CD4-positive, alpha-beta T cell treated with Interleukin-4 for 1 hour (primary cell): ENCODE measurements at regions not wholly inside any gene's neighbourhood (a gene's known extent, or its start where the extent isn't known, plus 50 kb on each side); places are given as distances from the start of the nearest gene placed in this dataset.

Source experiments
- DNase-seq, 2 donors: peaks; one replicate each; pipeline ENCODE4 v3.0.0-alpha.2; 2020 to 2022

DNA sequence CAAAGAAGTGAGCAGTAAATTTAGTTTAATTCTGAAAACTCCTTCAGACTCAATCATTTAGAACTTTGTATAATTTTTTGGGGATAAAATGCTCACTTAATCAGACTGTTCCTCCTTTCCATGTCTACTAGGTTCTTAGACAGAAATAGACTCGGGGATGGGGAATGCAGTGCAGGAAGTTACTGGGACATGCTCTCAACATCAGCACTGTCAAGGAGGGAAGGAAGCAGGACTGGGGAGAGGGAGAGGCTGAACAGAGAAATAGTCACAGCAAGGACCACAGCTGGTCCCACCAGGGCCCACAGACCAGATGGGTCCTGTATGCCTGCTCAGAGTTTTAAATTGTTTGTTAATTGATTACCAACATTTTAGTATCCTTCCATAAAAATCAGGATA lies 310.1 kb upstream of the MSX2 start:
- DNase-seq, result no peak

- no peak for DNase-seq
Observed at GRCh38 chr5:174418809-174419539, 305.4 kb upstream of the MSX2 start.

DNA sequence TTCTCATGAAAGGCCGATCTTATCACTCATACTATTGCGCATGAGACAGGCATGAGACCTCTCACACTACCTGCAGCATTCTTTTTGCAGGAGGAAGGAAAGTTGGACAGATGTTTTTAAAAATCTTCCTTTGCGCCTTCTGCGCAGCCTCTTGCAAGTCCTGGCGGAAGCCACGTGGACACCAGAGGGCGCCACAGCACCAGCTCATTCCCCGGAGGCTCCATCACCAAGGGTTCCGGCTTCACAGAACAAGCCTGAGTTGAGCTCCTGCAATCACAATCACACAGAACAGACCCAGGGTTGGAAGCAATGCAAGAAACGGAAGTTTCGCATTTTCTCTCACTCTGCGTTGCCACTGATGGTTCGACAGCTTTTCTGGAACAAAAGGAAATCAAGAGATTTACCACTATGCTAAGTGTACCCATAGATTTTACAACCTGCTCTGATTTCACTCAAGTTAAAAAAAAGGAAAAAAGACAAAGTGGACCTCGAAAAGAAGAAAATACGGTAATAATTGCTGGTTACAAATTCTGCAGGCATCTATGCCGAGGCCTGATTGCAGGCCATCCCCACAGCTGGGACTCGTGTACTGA lies 304.7 kb upstream of the MSX2 start:
- DNase-seq, result peak; percentile 67 to 75

DNA sequence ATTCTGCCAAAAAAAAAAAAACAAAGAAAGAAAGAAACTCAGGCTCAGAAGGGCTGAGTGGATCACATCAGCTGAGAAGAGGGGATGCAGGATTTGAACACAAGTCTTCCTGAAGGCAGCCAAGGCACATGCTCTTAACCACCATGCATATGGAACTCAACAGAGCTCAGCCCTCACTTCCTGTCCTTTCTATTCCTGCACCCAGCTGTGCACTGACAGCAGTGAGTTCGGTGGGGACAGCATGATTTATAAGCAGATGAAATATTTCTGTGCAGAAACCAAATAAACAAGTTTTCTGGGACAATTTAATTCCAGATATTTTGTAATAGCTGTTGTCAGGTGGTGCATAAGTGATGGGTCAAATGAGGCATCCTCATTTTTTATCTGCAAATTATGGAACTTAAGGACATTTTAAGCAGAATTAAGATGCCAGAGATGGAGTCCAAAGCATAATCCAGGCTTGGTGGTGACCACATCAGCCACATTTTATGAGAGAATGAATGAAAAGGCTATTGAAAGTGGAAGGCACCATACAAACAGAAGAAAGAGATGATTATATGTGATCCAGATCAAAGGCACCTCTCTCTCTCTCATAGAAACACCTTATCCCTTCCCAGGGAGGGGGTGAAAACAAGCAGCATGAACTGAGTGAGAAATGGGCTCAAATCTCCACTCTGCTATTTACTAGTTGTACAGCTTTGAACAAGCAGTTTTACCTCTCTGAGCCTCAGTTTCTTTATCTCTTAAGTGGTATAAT lies 303.6 kb upstream of the MSX2 start:
- no peak for DNase-seq

DNA sequence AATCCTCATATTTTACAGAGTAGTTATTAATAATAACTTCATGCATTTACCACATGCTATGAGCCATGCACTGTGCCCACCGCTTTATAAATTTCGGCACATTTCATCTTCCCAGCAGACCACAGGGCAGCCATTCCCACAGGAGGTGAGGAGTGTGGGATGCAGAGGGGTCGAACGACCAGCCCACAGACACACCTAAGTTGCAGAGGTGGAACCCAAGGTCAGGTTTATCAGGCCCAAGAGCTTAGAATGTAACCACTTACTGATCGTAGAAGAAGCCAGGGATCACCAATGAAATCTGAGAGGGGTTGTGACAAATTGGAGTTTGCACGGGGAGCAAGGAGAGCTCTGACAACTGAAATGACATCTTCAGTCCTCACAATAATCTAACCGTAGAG lies 303.0 kb upstream of the MSX2 start:
- no peak for DNase-seq

- DNase-seq, result no peak
Observed at GRCh38 chr5:174423558-174423957, 300.8 kb upstream of the MSX2 start.

- DNase-seq, result no peak
Observed at GRCh38 chr5:174424219-174425053, 299.9 kb upstream of the MSX2 start.

DNA sequence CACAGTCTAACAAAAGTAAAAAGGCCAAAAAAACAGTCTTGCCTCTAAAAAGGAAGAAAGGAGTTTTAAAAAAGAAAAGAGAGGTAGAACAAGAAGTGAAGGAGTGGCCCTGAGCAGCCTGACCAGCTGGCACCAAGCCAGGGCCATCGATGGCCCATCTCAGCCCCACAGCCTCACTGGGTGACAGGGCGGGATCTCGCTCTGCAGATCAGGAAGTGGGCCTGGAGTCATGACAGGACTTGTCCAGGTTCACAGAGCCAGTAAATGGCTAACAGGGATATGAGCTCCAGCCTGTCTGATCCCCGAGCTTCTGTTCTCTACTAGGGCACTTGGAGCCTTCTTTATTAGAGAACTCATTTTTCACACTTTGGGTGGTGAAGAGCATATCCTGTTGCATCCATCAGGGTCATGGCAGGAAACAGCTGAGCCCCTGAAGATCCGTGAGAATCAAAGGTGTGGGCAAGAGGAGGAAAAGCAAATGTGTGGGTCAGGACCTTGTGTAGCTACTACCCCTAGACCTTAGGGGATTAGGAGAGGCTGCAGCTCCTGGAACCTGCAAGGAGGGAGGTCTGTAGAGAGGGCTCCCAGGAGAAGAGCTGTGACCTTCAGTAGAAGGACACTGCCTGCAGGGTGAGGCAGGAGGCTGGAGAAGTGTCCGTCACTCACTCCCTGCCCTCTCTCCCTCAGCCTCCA lies 299.0 kb upstream of the MSX2 start:
- DNase-seq, result no peak

GRCh38 chr5:174425964-174426290 lies 298.5 kb upstream of the MSX2 start:
- DNase-seq, result no peak

DNA sequence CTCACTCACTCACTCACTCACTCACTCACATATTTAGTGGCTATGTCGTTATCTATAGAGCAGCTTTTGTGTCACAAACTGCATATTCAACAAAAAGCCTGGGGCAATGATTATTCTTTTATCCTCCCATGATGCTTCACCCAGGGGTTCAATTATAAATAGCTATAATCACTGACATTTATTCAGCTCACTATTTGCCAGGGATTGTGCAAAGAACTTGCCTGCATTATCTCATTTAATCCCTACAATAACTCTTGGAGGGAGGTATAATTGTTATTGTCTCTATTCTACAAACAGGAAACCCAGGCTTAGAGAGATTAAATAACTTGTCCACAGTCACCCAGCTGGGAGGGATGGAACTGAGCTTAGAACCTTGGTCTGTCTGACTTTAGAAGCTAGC lies 298.0 kb upstream of the MSX2 start:
- DNase-seq, result no peak

- DNase-seq, result no peak
Observed at GRCh38 chr5:174426851-174427250, 297.5 kb upstream of the MSX2 start.

- no peak for DNase-seq
Observed at GRCh38 chr5:174427304-174427703, 297.1 kb upstream of the MSX2 start.

- DNase-seq, result no peak
Observed at GRCh38 chr5:174428895-174429294, 295.5 kb upstream of the MSX2 start.

DNA sequence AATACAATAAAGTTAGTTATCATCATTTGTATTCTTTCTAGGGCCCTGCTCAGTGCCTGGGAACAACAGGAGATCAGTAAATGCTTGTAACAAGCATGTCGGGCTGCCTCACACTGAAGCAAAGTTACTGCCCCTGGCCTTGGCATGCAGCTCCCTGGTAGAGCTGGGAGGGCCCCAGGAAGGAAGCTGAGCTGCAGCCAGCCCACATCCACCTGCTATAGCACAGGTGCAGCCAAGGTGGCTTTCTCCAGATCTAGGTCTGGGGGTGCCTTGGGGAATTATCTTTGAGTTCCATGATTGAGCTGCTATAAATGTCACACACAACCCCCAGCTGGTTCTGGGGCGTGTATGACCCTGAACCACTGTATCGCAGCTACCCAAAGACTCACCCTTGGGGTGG lies 293.4 kb upstream of the MSX2 start:
- no peak for DNase-seq

DNA sequence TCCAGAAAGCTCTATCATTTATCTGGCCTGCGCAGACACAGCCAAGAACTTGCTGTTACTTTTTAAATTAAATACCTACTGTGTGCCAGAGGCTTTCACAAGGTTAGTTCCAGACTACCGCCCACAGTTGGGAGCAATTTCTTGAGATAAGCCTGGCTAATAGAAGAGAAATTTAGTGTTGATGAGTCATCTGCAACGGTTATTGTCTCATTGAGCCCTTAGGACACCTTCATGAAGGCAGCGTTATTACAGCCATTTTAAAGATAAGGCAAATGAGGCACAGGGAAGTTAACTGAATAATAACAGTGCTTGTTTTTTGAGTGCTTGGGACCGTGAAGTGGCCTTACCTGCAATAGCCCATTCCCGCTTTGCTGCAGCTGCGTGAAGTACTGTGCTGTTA lies 292.9 kb upstream of the MSX2 start:
- DNase-seq, result no peak

- DNase-seq, result no peak
Observed at GRCh38 chr5:174433098-174433497, 291.3 kb upstream of the MSX2 start.

GRCh38 chr5:174436750-174437149 lies 287.6 kb upstream of the MSX2 start:
- no peak for DNase-seq

- DNase-seq, result no peak
Observed at GRCh38 chr5:174444479-174445188, 279.7 kb upstream of the MSX2 start.

DNA sequence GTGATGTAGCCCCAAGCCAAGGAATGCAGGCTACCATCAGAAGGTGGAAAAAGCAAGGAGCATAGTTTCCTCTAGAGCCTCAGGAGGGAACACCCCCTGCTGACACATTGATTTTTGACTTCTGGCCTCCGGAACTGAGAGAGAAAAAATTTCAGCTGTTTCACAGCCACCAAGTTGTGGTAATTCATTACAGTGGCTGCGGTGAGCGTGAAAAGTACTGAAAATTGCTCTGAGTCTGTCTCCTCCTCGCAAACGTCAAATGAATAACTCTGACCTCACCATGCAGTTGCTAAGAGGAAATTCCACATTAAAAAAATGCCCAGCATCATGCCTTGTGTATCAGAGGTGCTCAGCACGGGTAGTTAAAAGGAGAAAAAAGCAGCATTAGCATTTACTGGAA lies 277.9 kb upstream of the MSX2 start:
- no peak for DNase-seq

- DNase-seq, result no peak
Observed at GRCh38 chr5:174446988-174447387, 277.4 kb upstream of the MSX2 start.

DNA sequence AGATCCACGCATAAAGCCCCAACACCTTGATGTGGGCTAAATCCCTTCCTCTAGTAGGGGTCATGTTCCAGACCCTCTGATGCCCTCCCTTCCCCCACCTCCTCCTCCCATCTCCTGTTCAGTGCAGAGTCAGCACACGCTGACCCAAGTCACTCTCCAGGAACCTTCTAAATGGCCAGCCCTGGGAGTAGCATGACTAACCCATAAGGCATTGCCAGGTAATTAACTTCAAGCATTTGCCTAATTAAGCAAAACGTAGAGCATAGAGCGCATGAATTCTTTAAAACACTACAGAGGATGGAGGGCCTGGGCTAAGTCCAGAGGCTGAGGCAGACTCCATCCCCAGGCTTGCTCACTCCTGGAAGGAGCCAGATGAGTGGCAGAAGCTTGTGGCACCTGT lies 276.3 kb upstream of the MSX2 start:
- DNase-seq, result no peak

- no peak for DNase-seq
Observed at GRCh38 chr5:174448662-174449061, 275.7 kb upstream of the MSX2 start.
